ENCODE measurements at regions not wholly inside any gene's neighbourhood (a gene's known extent, or its start where the extent isn't known, plus 50 kb on each side); places are given as distances from the start of the nearest gene placed in this dataset.

GRCh38 chr4:142922720-142923119, 76.6 kb upstream of the INPP4B start:
- no peaks in the 10 kb centered on the region for H3K4me1 Mint-ChIP-seq
- Histone ChIP-seq H3K9me3 (ENCODE audit: control insufficient read depth, low read depth, low read length) (no peaks in the 10 kb centered on the region), H3K56ac (ENCODE audit: insufficient read length, low read depth, low read length) (no peak overlapping the region), H2AFZ (ENCODE audit: low read length) (no peak overlapping the region), H4K20me1 (ENCODE audit: control insufficient read depth, insufficient read depth, insufficient read length) (no peaks in the 10 kb centered on the region), H3K9ac (ENCODE audit: extremely low read depth, insufficient read length, low read length) (no peak overlapping the region), H3K79me1 (ENCODE audit: insufficient read depth, low read depth, low read length, poor library complexity, severe bottlenecking) (no peaks in the 10 kb centered on the region), H2BK120ac (ENCODE audit: low read depth, low read length, poor library complexity, severe bottlenecking) (no peak overlapping the region), H3T11ph (ENCODE audit: low read length) (no peak overlapping the region), H3K23ac (ENCODE audit: insufficient read length, low read depth, low read length) (no peak overlapping the region), H3K4ac (ENCODE audit: low read depth, low read length) (no peak overlapping the region), H3K14ac (ENCODE audit: insufficient read depth, low read length) (no peak overlapping the region), H2BK5ac (ENCODE audit: insufficient read length, low read length) (no peak overlapping the region), H4K91ac (ENCODE audit: insufficient read length, low read depth, low read length) (no peak overlapping the region), H3K23me2 (ENCODE audit: insufficient read length, low read depth, low read length, poor library complexity, severe bottlenecking) (no peaks in the 10 kb centered on the region), H3K27me3 (ENCODE audit: insufficient read depth, low read length) (no peaks in the 10 kb centered on the region), H3K79me2 (ENCODE audit: insufficient read depth, low read length) (no peaks in the 10 kb centered on the region), H4K5ac (ENCODE audit: insufficient read length, low read depth, low read length) (no peak overlapping the region), H3K27ac (ENCODE audit: insufficient read length, low read depth, low read length) (no peak overlapping the region), H2AK5ac (ENCODE audit: insufficient read length, low read length) (no peak overlapping the region), H2BK15ac (ENCODE audit: low read depth, low read length) (no peak overlapping the region), H2BK20ac (ENCODE audit: low read depth, low read length, poor library complexity, severe bottlenecking) (no peak overlapping the region), H3K4me2 (ENCODE audit: insufficient read depth, insufficient read length, low read length) (no peak overlapping the region), H3K18ac (ENCODE audit: insufficient read length, low read depth, low read length) (no peak overlapping the region), H2BK12ac (ENCODE audit: insufficient read length, low read depth, low read length) (no peak overlapping the region), H4K8ac (replicated peaks; ENCODE audit: insufficient read length, low read depth, low read length) (no peak overlapping the region), H3K4me1 (ENCODE audit: insufficient read depth, low read length) (no peaks in the 10 kb centered on the region)
- H3K27me3 Mint-ChIP-seq (ENCODE audit: low read depth), result no peaks in the 10 kb centered on the region
- H3K36me3 Mint-ChIP-seq (ENCODE audit: insufficient read depth in 1 of 3, low read depth in 3 of 3), result no peaks in the 10 kb centered on the region
- WGBS (ENCODE audit: extremely low coverage, insufficient read length, low lambda C conversion rate), result no CpG with 5 or more reads among the region's 1 CpG
- DNase-seq, result no peak
- no peak overlapping the region for H3K4me3 Mint-ChIP-seq
- no peak overlapping the region for H3K27ac Mint-ChIP-seq
- no peak for TF ChIP-seq CTCF (conservative IDR thresholded peaks at IDR 0.05)
- H3K9me3 Mint-ChIP-seq, result no peaks in the 10 kb centered on the region

Measured in H9 (cell line).